ENCODE measurements at regions not wholly inside any gene's neighbourhood (a gene's known extent, or its start where the extent isn't known, plus 50 kb on each side); places are given as distances from the start of the nearest gene placed in this dataset.

DNA sequence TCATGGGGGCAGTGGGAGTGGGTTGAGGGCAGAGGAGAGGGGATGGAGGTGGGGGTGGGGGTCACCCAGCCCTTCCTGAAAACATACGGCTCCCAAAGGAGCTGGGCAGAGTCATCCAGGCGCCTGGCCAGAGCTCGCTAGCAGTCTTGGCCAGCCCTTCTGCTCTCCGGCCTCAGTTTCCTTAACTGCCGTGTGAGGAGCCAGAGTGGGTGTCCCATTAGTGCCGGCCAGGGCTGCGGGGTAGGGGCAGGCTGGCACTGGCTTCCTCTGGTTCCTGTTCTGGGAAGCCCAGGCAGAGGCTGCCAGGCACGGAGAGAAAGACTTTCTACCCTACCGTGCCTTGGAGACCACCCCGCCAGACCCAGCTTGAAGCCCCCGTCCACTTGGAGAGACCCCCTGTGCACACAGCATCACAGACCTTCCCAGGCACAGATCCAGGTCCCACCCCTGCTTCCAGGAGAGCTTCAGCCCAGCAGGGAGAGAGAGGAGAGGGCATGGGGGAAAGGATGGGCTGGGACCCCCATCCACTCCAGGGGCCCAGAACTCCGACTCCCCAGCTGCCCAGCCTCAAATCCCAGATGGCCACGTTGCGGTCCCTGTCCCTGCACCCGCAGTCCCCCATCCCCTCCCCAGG is 93.3 kb downstream of the RFLNA start:
- peaks cover 27% of the 10 kb centered on the region for H3K4me1 Mint-ChIP-seq (ENCODE audit: low read depth, unreplicated experiment)
- no peak overlapping the region for H3K27ac Mint-ChIP-seq (ENCODE audit: unreplicated experiment)
- no TSS peak for BruUV-seq (replicated peaks)

DNA sequence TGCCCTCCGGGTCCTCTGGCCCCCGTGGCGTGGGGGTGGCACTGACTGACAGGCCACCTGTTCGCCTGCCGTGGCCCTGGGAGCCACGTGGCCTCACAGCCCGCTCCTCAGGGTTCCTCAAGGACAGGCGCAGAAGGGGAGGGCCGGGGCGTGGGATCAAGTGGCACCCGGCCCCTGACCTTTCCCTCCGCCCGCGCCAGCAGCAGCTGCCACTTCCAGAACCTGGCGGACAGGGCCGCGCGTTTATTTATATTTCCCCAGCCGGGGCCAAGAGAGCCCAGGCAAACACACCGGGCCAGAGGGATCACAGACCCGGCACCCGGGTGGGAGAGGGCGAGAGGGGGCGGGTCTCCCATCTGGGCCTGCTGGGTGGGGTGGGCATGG is 92.6 kb downstream of the RFLNA start:
- TF ChIP-seq, protein P1, sequence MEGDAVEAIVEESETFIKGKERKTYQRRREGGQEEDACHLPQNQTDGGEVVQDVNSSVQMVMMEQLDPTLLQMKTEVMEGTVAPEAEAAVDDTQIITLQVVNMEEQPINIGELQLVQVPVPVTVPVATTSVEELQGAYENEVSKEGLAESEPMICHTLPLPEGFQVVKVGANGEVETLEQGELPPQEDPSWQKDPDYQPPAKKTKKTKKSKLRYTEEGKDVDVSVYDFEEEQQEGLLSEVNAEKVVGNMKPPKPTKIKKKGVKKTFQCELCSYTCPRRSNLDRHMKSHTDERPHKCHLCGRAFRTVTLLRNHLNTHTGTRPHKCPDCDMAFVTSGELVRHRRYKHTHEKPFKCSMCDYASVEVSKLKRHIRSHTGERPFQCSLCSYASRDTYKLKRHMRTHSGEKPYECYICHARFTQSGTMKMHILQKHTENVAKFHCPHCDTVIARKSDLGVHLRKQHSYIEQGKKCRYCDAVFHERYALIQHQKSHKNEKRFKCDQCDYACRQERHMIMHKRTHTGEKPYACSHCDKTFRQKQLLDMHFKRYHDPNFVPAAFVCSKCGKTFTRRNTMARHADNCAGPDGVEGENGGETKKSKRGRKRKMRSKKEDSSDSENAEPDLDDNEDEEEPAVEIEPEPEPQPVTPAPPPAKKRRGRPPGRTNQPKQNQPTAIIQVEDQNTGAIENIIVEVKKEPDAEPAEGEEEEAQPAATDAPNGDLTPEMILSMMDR (IDR thresholded peaks at IDR 0.05; ENCODE audit: unreplicated experiment) = no peak
- H3K36me3 Mint-ChIP-seq (ENCODE audit: insufficient read depth, unreplicated experiment) = peaks cover 67% of the 10 kb centered on the region
- no peak overlapping the region for H3K4me3 Mint-ChIP-seq (ENCODE audit: low read depth, unreplicated experiment)
- no peaks in the 10 kb centered on the region for H3K27me3 Mint-ChIP-seq (ENCODE audit: unreplicated experiment)
- DNase-seq = no peak
- BruUV-seq (replicated peaks) = no TSS peak
- intact Hi-C loops (cut with micrococcal nuclease; ENCODE audit: unreplicated experiment) = no loop called here
- no peak overlapping the region for H3K27ac Mint-ChIP-seq (ENCODE audit: unreplicated experiment)
- H3K9me3 Mint-ChIP-seq (ENCODE audit: low read depth, unreplicated experiment) = no peaks in the 10 kb centered on the region
- H3K4me1 Mint-ChIP-seq (ENCODE audit: low read depth, unreplicated experiment) = peaks cover 27% of the 10 kb centered on the region
- CTCF ChIA-PET = no interaction called here

More for the DNA sequence above, 93.3 kb downstream of the RFLNA start:
- no peaks in the 10 kb centered on the region for H3K9me3 Mint-ChIP-seq (ENCODE audit: low read depth, unreplicated experiment)
- no peaks in the 10 kb centered on the region for H3K27me3 Mint-ChIP-seq (ENCODE audit: unreplicated experiment)
- intact Hi-C loops (cut with micrococcal nuclease; ENCODE audit: unreplicated experiment) = no loop called here
- CTCF ChIA-PET = interaction anchor here (0.5 kb wide), 1 partner anchor 111 kb away, joined by 8 read pairs; no protein-coding TSS in a partner anchor
- DNase-seq = no peak
- H3K4me3 Mint-ChIP-seq (ENCODE audit: low read depth, unreplicated experiment) = no peak overlapping the region
- H3K36me3 Mint-ChIP-seq (ENCODE audit: insufficient read depth, unreplicated experiment) = peaks cover 74% of the 10 kb centered on the region
- TF ChIP-seq, protein P1 (IDR thresholded peaks at IDR 0.05; ENCODE audit: unreplicated experiment) = no peak

DNA sequence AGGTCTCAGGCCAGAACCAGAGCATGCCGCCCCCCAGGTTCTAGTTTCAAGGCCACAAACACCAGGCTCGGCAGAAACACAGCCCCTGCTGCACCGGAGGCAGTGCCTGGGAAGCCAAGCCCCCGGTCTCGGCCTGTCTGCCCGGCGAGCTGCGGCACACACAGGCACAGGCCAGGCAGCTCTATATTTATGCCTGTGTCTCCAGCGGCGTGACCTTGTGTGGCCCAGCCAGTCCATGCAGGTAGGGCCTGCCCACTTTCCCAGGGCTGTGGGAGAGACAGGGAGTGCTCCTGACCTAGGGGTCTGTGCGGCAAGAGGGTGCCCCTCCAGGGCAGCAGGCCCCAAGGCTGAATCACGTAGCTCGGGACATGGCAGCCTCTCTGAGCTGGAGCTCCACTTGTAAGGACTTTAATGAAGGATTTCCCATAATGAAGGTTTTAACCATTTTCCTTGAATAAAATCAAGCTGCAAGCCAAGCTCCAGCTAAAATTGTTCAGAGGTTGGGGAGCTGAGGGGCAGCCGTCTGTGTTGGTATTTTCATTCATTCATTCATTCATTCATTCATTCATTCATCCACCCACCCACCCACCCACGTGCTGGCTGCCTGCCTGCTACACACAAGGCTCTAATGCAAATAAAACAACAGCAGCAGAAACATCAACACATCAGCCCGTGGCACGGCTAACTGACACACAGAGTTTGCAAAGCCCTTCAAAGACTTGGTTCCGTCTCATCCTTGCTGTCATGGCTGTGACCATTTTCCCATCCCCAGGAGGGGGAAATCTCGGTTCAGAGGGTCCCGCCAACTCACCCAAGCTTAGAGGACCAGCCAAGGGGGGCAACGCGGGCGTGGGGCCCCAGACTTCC is 92.0 kb downstream of the RFLNA start:
- Mint-ChIP-seq H3K4me1 (ENCODE audit: low read depth, unreplicated experiment) (peaks cover 29% of the 10 kb centered on the region), H3K4me3 (ENCODE audit: low read depth, unreplicated experiment) (no peak overlapping the region), H3K27ac (ENCODE audit: unreplicated experiment) (no peak overlapping the region), H3K27me3 (ENCODE audit: unreplicated experiment) (no peaks in the 10 kb centered on the region), H3K36me3 (ENCODE audit: insufficient read depth, unreplicated experiment) (peaks cover 67% of the 10 kb centered on the region), H3K9me3 (ENCODE audit: low read depth, unreplicated experiment) (no peaks in the 10 kb centered on the region)
- CTCF ChIA-PET = no interaction called here
- intact Hi-C loops (cut with micrococcal nuclease; ENCODE audit: unreplicated experiment) = no loop called here
- TF ChIP-seq, protein P1 (IDR thresholded peaks at IDR 0.05; ENCODE audit: unreplicated experiment) = no peak
- no TSS peak for BruUV-seq (replicated peaks)
- no peak for DNase-seq

DNA sequence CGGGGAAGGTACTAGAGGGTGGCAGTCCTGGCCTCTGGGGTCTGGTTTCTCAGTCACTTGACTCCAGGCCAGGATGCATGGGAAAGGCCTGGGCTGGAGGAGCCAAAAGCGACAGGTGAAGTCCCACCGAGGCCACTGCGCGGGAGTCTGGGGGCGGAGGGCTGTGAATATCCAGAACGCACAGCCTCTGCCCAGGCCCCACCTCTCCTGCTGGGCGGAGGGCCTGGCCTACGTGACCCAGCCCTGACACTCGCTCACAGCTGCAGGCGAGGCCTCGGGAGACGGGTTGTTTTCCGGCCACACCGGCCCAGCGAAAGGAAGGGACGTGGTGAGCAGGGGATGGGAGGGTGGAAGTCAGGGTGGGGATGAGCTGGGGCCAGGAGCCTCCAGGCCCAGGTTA is 91.2 kb downstream of the RFLNA start:
- Mint-ChIP-seq H3K9me3 (ENCODE audit: low read depth, unreplicated experiment) (no peaks in the 10 kb centered on the region), H3K4me3 (ENCODE audit: low read depth, unreplicated experiment) (no peak overlapping the region), H3K27ac (ENCODE audit: unreplicated experiment) (no peak overlapping the region), H3K27me3 (ENCODE audit: unreplicated experiment) (no peaks in the 10 kb centered on the region), H3K36me3 (ENCODE audit: insufficient read depth, unreplicated experiment) (peaks cover 67% of the 10 kb centered on the region), H3K4me1 (ENCODE audit: low read depth, unreplicated experiment) (peaks cover 29% of the 10 kb centered on the region)
- intact Hi-C loops (cut with micrococcal nuclease; ENCODE audit: unreplicated experiment) = no loop called here
- no TSS peak for BruUV-seq (replicated peaks)
- TF ChIP-seq, protein P1 (IDR thresholded peaks at IDR 0.05; ENCODE audit: unreplicated experiment) = no peak
- CTCF ChIA-PET = no interaction called here
- no peak for DNase-seq
